Left renal pelvis (tissue), 4 donors: ENCODE measurements at regions not wholly inside any gene's neighbourhood (a gene's known extent, or its start where the extent isn't known, plus 50 kb on each side); places are given as distances from the start of the nearest gene placed in this dataset.

Source experiments
- DNase-seq, 4 donors: peaks; one replicate each; pipeline ENCODE4 v3.0.0-alpha.2; 2013; ENCODE audit warnings: low read depth in 4 of 4, low spot score in 3 of 4

DNA sequence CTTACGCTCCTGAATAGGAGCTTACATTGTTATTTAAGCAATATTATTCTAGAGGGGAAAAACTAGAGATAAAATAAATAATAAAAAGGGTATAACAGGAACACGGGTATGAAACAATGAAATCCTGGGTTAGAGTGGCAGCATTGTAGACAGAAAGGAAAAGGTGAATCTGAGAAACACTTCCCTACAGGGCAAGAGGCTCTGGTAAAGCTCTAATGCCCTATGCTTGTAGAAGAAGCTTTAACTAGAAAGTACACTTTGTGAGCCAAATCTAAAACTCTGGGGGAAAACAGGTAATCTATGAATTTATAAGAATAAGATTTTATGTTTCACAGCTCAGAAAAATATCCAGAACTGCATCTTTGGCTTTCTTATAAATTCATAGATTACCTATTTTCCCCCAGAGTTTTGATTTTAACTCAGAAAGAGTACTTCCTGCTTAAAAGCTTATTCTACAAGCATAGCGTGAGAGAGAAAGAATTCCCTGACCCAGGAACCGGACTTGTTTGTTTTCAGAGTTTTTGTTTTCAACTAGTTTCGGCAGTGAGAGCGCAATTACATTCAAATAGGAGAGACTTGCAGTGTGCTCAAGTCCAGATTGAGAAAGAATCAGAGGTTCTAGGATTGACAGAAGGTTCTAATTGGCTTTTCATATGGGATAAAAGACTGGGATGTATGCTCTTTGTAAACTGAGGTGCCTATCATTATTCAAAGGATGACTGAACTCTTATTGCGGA lies 651.0 kb upstream of the RORB start:
- DNase-seq, result no peak

DNA sequence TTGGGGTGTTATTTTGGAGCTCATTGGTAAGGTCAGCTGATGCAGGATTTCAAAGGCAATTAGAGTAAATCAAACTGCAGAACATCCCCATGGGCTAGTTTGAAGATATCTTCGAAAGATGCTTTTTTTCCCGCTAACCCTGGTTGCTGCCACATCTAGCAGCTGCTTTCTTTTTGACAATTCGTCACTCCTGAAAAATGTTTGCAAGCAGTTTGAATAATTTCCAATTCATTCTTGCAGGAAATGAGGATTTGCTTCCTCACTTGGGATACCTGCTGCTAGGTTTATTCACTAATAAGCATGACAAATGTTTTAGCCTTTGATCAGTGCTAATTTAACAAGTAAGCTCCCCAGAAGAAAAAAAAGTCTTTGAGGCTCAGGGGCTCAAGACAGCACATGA lies 649.6 kb upstream of the RORB start:
- DNase-seq, result no peak

DNA sequence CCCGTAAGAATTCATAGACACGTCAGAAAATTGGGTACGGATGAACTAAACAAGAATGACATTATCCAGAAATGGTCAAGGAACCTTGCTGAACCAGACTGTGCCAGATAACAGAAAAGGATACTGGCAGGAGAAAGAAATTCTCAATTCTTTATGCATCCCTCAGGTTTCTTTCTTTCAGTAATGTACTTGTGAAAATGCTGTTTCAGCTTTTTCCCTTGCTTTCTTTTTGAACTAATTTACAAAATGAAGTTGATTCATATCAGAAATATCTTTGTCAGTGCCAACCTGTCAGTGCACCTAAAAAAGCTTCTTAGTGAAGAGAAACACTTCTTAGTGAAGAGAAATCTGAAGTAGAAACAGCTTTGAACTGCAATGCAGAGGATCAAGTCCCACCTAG lies 643.6 kb upstream of the RORB start:
- DNase-seq, result no peak

DNA sequence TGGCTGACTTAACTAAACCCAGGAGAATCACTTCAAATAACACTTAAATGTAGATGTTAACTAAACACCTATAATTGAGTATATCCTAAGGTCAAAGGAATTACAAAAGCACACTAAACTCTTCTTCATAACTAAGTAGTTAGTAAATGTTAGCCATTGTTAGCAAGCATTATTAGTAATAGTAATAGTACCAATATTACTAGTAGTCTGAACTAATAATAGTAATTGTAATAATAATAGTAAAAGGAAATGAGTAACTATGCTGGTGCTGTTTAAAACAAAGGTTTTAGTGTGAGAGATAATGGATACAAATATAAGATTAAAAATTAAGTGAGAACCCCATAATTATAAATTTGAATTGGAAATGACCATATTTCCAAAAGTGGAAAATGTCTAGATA lies 641.9 kb upstream of the RORB start:
- no peak for DNase-seq

DNA sequence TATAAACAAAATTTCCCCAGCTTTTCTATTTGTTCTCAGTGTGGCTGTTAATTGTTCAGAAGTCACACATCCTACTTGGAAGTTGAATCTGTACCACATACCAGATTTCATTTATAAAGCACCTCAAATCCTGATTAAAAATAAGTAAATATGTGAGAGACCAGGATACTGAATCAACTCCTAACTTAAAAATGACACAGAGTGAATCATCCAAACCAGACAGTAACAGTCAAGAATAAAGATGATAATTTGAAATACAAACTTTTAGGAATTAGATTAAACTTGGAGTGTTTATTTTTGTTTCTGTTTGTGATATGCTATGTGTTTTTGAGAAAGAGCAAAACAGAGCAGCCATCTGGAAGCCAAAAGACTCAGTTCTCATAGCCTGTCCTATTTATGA lies 633.2 kb upstream of the RORB start:
- DNase-seq, result no peak

DNA sequence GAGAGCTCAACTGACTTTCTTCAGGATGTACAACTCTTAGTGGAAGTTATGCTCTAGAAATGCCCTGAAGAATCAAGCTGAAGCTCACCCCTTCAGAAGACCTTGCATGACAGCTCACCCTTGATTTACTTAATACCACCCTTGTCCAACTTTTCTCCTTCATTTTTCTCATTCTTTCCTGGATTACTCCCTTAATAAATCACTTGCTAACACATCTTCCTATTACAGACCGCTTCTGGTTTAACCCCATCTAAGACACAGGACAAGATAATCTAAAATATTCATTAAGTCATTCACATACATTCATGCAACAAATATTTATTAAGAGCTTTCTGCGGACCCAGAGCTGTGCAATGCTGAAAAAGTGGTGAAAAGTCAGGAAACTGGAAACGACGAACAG lies 630.7 kb upstream of the RORB start:
- no peak for DNase-seq

DNA sequence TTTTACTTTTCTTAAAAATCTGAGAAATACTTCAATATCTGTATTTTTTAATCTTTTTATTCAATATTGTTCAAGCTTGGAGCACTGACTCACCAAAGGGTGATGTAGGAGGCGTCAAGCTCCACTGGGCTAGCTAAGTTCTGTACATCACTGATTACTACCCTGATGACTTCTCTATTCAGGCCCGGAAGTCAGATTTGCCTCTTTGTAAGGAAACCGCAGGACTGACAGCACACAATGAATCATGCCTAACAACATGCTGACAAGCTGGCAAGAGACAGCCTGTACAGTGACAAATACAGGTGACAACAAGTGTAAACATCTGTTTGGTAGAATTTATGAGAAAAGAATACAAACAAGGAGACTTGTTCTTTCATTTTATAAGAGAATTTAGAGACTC lies 627.9 kb upstream of the RORB start:
- DNase-seq, result peak in 2 of 4 donors; percentile 4 to 10

DNA sequence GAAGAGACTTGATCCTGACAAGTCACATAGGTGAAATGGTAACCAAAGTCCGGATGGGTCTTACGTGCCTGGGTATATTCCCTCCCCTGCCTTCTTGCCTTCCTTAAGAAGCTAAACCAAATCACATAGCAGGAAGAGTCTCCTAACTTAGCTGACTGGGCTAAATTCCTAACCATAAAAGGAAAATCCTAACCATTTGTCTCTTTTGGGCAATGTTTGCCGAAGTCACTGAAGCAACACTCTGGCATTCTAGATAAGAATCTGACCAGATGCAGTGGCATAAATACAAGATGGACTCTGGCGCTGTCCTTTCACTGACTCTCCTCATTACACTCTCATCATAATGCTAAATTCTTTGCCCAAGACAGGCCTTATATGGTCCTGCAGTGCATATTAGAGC lies 625.5 kb upstream of the RORB start:
- no peak for DNase-seq

DNA sequence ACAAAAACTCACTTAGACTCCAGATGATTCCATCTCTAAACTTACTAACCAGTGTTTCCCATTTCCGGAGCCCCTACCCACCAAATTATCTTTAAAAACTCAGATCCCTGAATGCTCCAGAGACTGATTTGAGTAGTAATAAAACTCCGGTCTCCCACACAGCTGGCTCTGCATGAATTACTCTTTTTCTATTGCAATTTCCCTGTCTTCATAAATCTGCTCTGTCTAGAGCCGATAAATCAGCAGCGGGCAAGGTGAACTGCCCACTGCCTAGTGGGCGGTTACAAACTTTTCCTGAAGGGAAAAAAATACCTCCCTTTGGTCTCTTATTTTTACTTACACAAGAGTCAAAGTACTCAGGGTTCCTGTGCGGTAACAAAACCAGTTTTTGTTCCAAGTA lies 624.4 kb upstream of the RORB start:
- peak; percentile 10 to 35 (median 25) for DNase-seq

DNA sequence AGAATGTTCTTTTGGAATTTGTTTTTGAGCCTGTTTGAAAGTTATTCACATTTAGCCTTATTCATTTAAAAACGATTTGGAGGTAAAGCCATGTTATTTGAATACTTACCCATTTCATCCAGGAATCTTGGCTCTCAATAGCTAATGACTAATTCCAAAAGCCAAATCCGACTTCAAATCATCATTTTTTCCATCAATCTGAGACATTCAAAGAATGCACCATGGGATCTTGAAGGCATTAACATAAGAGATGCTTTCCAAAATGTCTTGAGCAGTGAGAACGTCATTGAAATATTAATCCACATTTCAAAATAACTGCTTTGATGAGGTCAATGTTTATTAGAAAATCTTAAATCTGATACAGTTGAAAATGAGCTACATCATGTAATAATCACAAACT lies 617.0 kb upstream of the RORB start:
- no peak for DNase-seq

DNA sequence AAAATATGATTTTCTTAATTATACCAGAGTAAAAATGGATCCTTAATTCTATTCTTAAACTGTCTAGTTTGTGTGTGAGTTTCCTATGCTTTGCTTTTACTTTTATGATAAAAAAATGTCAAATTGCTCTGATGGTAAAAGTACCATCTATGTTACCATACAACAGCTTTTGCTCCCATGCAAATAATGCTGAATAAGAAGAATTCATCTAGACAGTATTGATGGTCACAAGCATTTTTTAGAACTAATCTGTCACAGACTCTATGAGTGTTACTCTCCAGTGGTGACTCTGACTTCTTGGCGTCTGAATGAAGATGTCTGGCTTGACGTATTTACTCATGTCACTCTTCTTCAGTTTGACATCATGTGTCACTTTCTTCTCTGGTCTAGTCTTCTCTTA lies 608.1 kb upstream of the RORB start:
- no peak for DNase-seq

DNA sequence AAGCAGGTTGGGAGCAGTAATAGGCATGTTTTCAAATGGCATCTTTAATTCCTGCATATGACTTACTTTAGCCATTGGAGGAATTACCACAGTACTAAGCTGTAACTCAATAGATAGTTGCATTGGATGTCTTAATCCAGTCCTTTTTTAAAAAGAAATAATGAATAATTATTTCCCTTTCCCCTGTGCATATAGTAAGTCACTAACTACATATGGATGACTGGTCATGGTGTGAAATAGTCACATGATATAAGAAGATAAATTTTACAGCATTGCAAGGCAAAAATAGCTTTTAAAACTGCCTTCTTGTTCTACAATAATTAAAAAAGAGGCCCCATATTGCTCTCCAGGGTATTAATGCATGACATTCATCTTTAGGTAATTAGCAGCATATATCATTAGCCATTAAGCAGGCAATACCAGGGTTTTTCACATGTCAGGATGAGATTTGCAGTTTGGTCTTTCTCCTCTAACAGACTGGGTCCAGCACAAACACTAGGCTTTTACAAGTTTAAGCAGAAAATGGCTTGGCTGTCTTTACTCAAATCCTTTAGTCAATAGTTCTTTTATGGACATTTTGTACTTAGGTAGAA lies 606.4 kb upstream of the RORB start:
- DNase-seq, result no peak

DNA sequence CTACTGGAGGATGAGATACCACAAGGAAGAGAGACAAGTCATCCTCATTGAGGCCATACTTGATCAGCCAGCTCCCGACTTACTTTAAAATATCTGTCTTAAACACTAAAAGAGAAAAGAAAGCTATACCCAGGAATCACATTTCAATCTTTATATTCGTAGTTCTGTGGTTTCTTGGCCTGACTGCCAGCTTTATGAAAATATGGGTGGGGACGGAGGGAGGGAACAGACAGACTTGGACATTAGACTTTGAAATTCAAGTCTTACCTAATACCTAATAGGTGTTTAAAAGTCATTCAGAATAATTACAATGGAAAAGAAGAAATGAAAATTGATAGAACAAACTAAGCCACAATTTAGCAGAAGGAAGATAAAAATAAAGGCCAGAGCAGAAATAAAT lies 604.8 kb upstream of the RORB start:
- DNase-seq, result no peak

DNA sequence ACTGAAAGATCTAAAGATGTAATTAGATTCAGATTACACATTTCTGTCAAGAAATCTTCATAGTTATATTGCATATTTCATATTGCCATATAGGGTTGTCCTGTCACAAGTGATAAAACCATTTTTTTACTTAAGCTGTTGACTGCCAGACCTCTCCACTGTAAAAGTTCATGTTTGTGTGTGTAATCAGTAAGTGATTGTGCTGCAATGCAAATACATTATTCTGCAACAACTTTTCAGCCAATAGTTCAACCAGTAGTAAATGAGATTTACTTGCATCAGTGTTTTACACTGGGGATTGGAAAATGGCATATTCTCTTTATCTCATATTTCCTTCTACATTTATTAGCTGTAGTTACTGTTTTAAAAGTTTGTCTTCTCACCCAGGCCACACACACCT lies 603.9 kb upstream of the RORB start:
- no peak for DNase-seq

DNA sequence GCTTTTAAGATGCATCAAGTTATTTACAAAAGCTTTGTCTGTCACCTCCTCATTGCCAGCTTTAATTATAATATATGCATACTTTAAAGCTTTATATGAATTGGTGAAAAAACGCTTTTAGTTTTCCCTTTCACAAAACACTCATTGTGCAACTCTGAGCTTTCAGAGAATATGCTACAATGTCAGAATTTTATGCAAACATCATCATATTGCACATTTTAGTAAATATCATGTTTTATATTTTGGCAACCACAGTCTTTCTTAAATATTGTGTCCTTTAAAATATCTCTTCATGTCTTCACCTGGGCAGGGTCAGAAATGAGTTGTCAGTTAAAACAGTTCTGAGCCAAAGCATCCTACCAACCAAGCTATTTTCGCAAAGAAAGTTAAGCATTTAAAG lies 601.1 kb upstream of the RORB start:
- no peak for DNase-seq

DNA sequence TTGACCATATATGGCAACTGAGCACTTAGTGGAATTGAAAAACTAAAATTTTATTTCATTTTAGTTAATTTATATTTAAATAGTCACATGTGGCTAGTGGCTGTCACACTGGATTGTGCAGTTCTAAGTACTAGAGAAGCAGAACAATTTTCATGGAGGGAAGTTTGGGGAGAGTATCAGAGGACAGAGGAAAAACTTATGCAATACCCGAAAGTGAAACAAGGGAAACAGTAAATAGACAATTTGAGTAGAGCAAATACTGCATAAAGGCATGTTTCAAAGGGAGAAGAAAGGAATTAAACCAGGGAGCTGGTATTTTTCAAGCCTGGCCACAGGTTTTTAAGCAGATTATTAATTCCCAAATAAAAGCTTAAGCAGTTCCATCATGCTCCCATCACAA lies 590.5 kb upstream of the RORB start:
- DNase-seq, result no peak

DNA sequence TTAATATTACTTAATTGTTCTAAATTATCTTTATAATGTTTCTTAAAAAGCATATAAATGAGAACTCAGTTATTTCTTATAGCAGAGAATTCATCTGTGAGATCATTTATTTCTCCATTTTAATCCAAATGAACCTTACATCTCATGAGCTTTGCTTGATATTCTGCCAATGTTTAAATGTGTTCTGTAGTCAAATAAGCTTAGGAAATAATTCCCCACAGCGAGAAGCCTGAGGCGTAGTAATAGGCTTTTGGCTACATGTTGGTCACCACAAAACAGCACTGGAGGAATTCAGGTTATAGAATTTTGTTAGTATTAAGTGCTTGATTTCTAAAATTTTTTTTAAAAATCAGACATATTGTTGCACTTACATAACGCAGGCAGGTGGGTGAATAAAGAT lies 585.3 kb upstream of the RORB start:
- no peak for DNase-seq

DNA sequence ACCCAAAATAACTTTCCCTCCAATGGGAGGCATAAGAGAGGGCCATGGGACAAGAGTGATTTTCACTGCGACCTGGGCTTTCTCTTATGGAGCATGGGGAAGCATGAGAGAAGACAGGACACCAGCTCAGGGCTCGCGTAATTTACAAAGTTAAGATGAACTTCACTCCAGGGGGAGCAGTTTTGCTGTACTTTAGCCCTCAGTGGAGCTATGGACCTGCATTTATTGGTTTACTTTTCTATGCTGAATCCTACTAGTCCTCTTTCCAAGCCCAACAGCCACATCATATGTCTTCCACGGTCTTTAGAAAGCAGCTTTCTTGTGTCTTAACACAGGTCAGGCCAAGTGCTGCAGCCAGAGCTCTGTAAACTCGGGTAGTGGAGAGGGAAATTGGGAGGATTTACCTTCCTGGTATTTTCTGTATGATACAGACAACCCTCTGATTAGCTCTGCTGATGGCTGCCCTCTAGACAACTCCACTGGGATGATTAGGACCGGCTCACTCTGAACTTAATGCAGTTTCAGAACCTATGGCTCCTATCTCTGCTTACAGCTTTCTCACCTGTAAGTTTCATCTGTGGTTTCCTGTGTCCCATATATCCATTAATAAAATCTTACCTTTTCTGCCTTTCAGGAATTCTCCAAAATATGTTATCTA lies 581.0 kb upstream of the RORB start:
- DNase-seq, result no peak

DNA sequence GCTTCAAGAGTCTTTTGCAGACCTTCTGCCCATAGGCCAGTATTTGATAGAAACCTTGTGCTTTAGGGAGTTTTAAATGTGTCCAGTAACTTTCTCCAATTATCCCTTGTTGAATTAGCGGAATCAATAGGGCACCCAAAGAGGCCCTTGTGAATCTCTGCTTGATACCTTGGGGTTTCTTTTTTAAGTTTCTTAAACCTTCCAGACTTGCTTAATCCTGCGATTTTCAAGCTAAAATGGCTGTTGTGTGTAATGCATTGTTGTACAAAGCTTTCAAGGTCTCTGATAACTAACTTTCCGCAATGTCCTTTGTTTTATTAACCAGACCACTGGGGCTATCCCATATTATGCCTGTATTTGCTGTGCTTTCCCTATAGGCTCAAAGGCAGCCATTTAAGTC lies 577.4 kb upstream of the RORB start:
- DNase-seq, result no peak

DNA sequence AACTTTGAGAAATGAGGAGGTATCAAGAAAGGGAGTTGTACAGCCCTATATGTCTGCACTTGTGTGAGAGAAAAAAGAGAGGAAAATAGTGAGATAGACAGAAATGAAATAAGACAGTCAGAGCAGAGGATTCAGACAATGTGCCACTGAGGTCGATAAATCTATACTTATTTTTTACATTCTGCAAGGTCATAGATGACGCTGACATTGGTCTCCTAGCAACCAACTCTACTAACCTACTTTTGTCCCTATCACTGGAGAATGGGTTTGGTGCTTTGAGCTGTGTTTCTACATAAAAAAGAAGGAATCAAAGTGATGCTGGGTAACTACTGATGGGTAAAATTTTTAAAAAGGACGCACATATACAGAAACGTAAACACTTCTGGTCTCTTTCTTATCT lies 573.3 kb upstream of the RORB start:
- DNase-seq, result no peak

DNA sequence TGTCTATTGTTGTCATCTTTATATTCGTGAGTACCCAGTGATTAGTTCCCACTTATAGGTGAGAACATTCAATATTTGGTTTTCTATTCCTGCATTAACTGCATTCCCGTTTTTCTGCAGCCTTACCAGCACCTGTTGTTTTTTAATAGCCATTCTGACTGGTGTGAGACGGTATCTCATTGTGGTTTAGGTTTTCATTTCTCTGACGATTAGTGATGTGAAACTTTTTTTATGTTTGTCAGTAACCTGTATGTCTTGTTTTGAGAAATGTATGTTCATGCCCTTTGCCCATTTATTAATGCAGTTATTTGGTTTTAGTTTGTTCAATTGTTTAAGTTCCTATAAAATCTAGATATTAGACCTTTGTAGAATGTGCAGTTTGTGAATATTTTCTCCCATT lies 546.0 kb upstream of the RORB start:
- DNase-seq, result no peak

DNA sequence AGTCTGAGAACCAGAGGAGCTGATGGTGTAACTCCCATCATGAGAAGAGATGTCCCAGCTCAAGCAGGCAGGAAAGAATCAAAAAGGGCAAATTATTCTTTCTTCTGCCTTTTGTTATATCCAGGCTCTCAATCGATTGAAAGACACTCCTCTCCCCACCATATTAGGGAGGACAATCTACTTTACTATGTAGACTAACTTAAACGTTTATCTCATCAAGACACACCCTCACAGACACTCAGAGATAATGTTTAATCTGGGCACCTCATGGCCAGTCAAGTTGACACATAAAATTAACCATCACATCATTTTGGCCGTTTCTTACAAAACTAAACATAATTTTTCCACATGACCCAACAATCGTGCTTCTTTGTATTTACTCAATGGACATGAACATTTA lies 534.3 kb upstream of the RORB start:
- DNase-seq, result no peak
